Right ventricle myocardium inferior (tissue), 1 donor: ENCODE measurements at regions not wholly inside any gene's neighbourhood (a gene's known extent, or its start where the extent isn't known, plus 50 kb on each side); places are given as distances from the start of the nearest gene placed in this dataset.
"Not testable (repeated sequence)": the region's sequence is repeated elsewhere in the genome, so short reads cannot be mapped to it uniquely, and the experiment has no call there.

Source experiments
- ATAC-seq: fragments of 200-7000 bp; cut with Tn5 transposase; one replicate; pipeline ENCODE4 v1.9.1; 2020; ENCODE audit warnings: mild to moderate bottlenecking, moderate library complexity
- DNase-seq: peaks from one replicate; pipeline ENCODE4 v3.0.0; 2021; ENCODE audit errors: missing footprints
- intact Hi-C: fragments of 100-400 bp; cut with DNase I; formaldehyde crosslinking; loops from one replicate; pipeline ENCODE4 v1.11.0; 2022
- donor health status: DM: no; HTN: yes; CAD: no; lungs with severe emphysema.

- DNase-seq (no peak), ATAC-seq (no peak)
- intact Hi-C loops = no loop called here
Observed at GRCh38 chr6:2369606-2370005, 124.2 kb upstream of the GMDS start.

DNA sequence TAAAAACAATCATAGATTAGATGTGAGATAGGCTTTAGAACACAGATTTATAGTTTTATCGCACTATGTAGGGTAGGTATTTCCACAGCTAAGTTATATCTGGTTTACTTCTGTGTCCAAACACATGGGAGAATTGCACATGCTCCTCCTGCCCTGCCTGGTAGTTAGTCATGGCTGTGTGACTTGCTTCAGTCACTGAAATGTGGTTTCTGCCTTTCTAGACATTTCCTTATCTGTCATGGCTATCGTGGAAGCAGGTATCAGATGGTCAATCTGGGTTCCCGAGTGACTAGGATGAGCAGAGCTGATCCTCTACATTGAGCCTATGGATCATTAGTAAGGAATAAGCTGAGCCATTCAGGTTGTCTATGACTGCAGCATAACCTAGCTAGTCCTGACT, 117.8 kb upstream of the GMDS start:
- DNase-seq = no peak
- no peak for ATAC-seq
- intact Hi-C loops = no loop called here

- intact Hi-C loops = no loop called here
- DNase-seq (no peak), ATAC-seq (no peak)
Observed at GRCh38 chr6:2361195-2361594, 115.8 kb upstream of the GMDS start.

DNA sequence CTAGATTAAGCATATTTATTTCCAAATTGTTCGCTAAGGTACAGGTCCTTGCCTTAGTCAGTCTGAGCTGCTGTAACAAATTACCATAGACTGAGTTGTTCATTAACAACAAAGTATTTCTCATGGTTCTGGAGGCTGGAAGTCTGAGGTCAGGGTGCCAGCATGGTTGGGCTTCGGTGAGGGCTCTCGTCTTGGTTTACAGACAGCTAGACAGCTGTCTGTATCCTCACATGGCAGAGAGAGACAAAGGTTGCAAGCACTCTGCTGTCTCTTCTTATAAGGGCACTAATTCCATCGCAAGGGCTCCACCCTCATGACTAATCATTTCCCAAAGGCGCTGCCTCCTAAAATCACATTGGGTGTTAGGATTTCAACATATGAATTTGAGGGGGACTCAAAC, 115.3 kb upstream of the GMDS start:
- intact Hi-C loops = no loop called here
- no peak for DNase-seq
- no peak for ATAC-seq

DNA sequence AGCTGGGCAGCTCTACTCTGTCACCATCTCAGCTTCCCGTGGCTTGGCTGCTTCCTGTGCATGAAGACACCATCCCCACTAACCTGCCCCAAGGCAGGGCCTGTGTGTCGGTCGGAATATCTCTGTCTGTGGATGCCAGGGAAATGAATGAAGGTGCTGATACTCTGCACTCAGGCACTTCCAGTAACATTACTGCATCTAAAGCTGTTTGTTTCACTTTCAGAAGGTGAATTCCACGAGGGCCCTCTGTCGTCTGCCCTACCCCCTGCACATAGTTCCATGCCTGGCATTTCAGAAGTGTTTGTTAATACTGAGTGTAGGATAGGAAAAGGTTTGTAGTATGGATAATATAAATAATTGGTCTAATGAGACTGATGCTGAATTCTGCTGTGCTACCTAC, 114.7 kb upstream of the GMDS start:
- ATAC-seq = no peak
- intact Hi-C loops = no loop called here
- no peak for DNase-seq

DNA sequence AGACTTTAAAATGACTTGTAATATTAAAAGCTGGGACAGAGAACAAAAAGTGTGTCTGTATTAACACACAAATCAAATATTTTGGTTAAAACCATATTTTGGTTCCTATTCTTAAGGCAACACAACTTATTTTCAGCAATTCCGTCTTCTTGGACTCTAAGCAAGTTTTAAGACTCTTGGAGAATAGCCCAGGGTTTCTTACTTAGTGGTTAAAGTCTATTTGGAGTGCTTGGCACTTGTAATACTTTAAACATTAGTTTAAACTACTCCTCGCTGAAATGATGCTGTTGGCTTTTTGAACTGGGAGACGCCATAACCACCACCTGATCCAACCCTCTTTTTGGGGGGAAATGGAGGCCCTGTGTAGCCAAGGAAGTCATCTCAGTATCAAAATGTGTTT, 109.7 kb upstream of the GMDS start:
- ATAC-seq = no peak
- intact Hi-C loops = loop anchor here (2.0 kb wide), 1 partner anchor 758 kb away; no protein-coding TSS in a partner anchor

GRCh38 chr6:2354138-2354491, 108.7 kb upstream of the GMDS start:
- no peak for DNase-seq
- intact Hi-C loops = loop anchor here (2.0 to 5.0 kb wide), 3 partner anchors 157 to 757 kb away; no protein-coding TSS in a partner anchor
- no peak for ATAC-seq

More for the DNA sequence above, 109.7 kb upstream of the GMDS start:
- DNase-seq = no peak

GRCh38 chr6:2353412-2354137, 108.2 kb upstream of the GMDS start:
- intact Hi-C loops = loop anchor here (2.0 to 5.0 kb wide), 4 partner anchors 156 to 757 kb away; no protein-coding TSS in a partner anchor
- DNase-seq (peak; percentile 69), ATAC-seq (peak; percentile 60)

- DNase-seq = no peak
- ATAC-seq = no peak
- intact Hi-C loops = loop anchor here (2.0 to 5.0 kb wide), 3 partner anchors 155 to 747 kb away; no protein-coding TSS in a partner anchor
Observed at GRCh38 chr6:2351807-2352431, 106.5 kb upstream of the GMDS start.

- no peak for ATAC-seq
- intact Hi-C loops = loop anchor here (5.0 kb wide), 2 partner anchors 154 to 281 kb away; no protein-coding TSS in a partner anchor
- DNase-seq = no peak
Observed at GRCh38 chr6:2351090-2351489, 105.7 kb upstream of the GMDS start.

GRCh38 chr6:2346078-2346477, 100.7 kb upstream of the GMDS start:
- no peak for DNase-seq
- intact Hi-C loops = no loop called here
- ATAC-seq = peak; percentile 72

DNA sequence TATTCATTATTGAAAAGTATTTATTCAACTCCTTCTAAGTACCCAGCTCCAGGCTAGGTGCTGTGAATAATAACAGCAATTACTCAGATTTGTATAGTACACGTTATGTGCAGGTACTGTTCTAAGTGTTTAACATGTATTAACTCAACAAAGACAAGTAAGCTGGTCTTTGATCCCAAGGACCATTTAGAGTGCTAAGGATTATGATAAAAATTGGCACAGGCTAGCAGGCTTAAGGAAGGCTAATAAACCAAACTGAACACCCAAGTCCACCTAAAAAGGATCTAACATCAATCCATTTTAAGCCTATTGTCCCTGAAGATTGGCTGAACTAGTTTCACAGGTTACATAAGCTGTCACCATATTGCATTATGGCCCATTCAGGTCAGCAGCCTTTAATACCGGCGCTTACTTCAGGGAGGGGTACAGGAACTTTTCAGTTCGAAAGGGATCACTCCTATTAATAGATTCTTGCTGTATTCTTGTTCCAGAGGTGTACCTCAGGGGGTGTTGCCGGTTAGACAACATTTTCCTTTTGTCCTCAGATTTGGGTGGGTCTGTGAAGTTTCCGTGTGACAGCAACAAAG, 99.0 kb upstream of the GMDS start:
- no peak for ATAC-seq
- intact Hi-C loops = no loop called here
- DNase-seq = no peak

DNA sequence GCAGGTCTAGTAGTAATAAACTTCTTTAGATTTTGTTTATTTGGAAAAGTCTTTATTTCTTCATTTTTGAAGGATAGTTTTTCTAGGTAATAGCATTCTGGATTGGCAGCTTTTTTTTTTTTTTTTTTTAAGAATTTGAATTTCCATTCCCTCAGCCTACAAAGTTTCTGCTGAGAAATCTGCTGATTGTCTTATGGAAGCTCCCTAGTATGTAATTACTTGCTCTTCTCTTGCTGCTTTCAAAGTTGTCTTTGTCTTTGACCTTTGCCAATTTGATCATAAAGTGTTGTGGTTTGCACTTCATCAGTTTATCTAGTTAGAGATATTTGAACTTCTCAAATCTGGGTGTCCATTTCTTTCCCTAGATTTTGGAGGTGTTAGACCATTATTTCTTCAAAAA, 82.2 kb upstream of the GMDS start:
- no peak for ATAC-seq
- intact Hi-C loops = no loop called here
- no peak for DNase-seq

DNA sequence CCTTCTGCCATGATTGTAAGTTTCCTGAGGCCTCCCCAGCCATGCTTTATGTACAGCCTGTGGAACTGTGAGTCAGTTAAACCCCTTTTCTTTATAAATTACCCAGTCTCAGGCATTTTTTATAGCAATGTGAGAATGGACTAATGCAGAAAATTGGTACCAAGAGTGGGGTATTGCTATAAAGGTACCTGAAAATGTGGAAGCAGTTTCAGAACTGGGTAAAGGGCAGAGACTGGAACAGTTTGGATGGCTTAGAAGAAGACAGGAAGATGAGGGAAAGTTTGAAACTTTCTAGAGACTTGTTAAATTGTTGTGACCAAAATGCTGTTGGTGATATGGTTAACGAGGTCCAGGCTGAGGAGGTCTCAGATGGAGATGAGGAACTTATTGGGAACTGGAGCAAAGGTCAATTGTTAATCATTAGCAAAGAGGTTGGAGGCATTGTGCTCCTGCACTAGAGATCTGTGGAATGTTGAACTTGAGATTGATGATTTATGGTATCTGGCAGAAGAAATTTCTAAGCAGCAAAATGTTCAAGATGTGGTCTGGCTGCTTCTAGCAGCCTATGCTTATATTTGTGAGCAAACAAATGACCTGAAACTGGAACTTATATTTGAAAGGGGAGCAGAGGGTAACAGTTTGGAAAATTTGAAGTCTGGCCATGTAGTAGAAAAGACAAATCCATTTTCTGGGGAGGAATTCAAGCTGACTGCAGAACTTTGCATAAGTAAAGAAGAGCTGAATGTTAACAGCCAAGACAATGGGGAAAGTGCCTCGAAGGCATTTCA, 79.0 kb upstream of the GMDS start:
- DNase-seq = no peak
- no peak for ATAC-seq
- intact Hi-C loops = no loop called here

- DNase-seq, intact Hi-C loops, ATAC-seq: not testable (repeated sequence)
Observed at GRCh38 chr6:2317498-2317897, 72.1 kb upstream of the GMDS start.

DNA sequence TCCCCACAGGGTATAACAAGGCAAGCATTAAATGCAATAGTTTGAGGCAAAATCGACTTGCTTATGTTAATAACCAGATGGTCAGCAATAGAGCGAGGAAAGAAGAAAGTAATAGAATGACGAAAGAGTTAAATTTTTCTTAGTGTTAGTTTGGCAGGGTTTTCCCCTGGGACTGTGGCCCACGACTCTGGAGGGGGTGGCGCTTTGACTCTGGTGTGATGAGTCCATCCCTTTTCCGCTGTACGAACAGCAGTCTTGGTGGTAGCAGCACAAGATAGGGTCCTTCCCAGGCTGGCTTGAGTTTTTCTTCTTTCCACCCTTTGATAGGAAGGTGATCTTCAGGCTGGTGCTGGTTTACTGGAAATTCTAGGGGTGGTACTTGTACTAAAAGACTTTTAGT, 69.2 kb upstream of the GMDS start:
- intact Hi-C loops = no loop called here
- ATAC-seq = no peak
- no peak for DNase-seq

DNA sequence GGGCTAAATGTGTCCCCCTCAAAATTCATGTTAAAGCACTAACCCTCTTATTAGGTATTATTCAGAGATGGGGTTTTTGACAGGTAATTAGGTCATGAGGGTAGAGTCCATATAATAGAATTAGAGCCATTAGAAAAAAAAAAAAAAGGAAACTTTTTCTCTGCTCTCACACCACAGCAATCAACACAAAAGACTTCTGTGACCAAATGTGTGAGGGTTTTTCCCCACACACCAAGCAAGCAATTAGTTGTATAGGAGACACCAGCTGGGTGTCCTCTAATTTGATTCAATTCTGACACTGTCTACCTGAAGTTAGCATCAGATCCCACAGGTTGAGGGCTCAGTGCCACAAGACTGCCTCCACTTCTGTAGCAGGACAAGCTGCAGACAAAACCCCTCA, 64.6 kb upstream of the GMDS start:
- DNase-seq = no peak
- intact Hi-C loops = no loop called here
- ATAC-seq = no peak

DNA sequence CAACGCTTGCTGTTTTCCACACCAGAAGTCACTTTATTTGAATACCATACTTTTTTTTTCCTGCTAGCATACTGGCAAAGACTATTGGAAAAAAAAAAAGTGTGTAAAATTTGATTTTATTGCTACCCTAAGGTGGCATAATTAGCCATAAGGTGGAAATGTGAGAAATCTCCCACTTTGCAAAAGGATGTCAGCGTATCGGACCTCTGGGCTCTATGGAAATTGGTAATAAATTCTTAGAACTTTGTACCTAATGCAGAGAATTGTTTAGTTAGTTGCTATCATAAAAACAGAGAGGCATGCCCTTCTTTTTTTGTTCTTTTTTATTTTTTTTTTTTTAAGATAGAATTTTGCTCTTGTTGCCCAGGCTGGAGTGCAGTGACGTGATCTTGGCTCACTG, 63.7 kb upstream of the GMDS start:
- ATAC-seq (no peak), DNase-seq (no peak)
- intact Hi-C loops = no loop called here

- DNase-seq (no peak), ATAC-seq (no peak)
- intact Hi-C loops = no loop called here
Observed at GRCh38 chr6:2307799-2308198, 62.4 kb upstream of the GMDS start.
